Thyroid gland (tissue), 4 donors: ENCODE measurements at regions not wholly inside any gene's neighbourhood (a gene's known extent, or its start where the extent isn't known, plus 50 kb on each side); places are given as distances from the start of the nearest gene placed in this dataset.

ENCODE experiments used
- POLR2A ChIP-seq, 2 donors: fragments of 450-650 bp; IDR thresholded peaks; one replicate each; pipeline ENCODE4 v1.6.1; 2017; ENCODE audit warnings: antibody characterized with exemption in 2 of 2, mild to moderate bottlenecking in 2 of 2, moderate library complexity in 1 of 2
- TF ChIP-seq, protein P1 (sequence below), 6 experiments: fragments of 200-600 bp in 3 of 6; fragments of 450-650 bp in 3 of 6; sonication (generic) in 3 of 6; IDR thresholded peaks; one replicate each; pipeline ENCODE4 v1.5.1; 2016 to 2019; ENCODE audit warnings: antibody characterized with exemption in 6 of 6, mild to moderate bottlenecking in 2 of 6, inconsistent platforms in 1 of 6, moderate library complexity in 1 of 6

GRCh38 chr14:49460662-49461061, 125.5 kb downstream of the RPS29 start:
- TF ChIP-seq, protein P1, sequence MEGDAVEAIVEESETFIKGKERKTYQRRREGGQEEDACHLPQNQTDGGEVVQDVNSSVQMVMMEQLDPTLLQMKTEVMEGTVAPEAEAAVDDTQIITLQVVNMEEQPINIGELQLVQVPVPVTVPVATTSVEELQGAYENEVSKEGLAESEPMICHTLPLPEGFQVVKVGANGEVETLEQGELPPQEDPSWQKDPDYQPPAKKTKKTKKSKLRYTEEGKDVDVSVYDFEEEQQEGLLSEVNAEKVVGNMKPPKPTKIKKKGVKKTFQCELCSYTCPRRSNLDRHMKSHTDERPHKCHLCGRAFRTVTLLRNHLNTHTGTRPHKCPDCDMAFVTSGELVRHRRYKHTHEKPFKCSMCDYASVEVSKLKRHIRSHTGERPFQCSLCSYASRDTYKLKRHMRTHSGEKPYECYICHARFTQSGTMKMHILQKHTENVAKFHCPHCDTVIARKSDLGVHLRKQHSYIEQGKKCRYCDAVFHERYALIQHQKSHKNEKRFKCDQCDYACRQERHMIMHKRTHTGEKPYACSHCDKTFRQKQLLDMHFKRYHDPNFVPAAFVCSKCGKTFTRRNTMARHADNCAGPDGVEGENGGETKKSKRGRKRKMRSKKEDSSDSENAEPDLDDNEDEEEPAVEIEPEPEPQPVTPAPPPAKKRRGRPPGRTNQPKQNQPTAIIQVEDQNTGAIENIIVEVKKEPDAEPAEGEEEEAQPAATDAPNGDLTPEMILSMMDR (IDR thresholded peaks at IDR 0.05) = no peak
- TF ChIP-seq POLR2A (IDR thresholded peaks at IDR 0.05) = no peak
